ENCODE measurements at regions not wholly inside any gene's neighbourhood (a gene's known extent, or its start where the extent isn't known, plus 50 kb on each side); places are given as distances from the start of the nearest gene placed in this dataset.
"Not testable (repeated sequence)": the region's sequence is repeated elsewhere in the genome, so short reads cannot be mapped to it uniquely, and the experiment has no call there.

DNA sequence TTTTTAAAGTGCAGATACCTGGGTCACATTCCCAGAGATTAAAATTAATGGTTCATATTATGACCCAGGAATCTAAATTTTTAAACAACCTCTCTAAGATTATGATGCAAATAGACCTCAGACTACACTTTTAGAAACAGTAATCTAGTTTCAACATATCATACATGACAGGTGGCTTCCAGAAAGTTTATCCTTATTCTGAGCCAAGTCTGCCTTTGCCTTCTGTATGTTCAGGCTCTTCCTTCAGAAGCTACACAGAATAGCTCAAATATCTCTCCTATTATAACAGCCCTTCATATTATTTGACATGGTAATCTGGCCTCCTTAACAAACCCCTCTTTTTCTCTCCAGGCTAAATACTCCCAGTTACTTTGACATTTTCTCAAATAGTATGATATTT lies 101.9 kb downstream of the FZD1 start:
- no peak for DNase-seq (ENCODE audit: low spot score)
- Mint-ChIP-seq H3K4me3 (no peak overlapping the region), H3K27me3 (ENCODE audit: insufficient read depth) (no peaks in the 10 kb centered on the region), H3K4me1 (ENCODE audit: low read depth) (no peaks in the 10 kb centered on the region), H3K27ac (no peak overlapping the region), H3K9me3 (no peaks in the 10 kb centered on the region), H3K36me3 (ENCODE audit: low read depth) (no peaks in the 10 kb centered on the region)
- intact Hi-C loops (cut with micrococcal nuclease): no loop called here

DNA sequence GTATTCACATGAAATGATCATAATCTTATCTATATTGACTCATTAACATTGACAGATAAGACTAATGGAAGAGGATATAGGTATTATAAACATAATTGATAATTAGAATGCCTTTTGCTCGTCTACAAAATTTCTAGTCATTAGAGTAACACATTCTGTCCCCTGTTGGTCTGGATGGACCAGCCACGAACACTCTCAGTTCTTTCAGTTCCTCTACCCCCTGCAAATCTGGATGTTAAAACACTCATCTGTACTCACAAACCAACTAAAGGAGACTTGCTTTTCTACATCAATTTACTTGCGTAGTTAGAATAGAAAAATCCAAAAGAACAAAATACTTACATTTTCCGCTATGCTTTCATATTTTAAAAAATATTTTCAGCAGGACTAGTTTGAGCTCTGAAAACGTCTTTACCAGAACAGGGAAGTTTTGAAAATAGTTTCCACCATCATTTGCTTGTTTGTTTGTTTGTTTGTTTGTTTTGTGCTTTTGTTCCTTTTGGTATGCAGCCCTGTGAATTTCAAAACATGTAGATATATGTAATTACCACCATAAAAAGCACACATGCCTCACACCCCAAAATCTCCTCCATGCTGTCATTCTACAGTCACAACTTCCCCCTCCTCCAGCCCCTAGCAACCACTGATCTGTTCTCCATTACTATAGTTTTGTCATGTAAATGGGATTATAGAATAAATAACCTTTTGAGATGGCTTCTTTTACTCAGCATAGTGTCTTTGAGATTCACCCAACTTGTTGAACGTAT lies 103.8 kb downstream of the FZD1 start:
- intact Hi-C loops (cut with micrococcal nuclease): no loop called here
- H3K9me3 Mint-ChIP-seq: no peaks in the 10 kb centered on the region
- no peak overlapping the region for H3K27ac Mint-ChIP-seq
- no peak overlapping the region for H3K4me3 Mint-ChIP-seq
- no peaks in the 10 kb centered on the region for H3K4me1 Mint-ChIP-seq (ENCODE audit: low read depth)
- H3K27me3 Mint-ChIP-seq (ENCODE audit: insufficient read depth): no peaks in the 10 kb centered on the region
- no peaks in the 10 kb centered on the region for H3K36me3 Mint-ChIP-seq (ENCODE audit: low read depth)
- DNase-seq (ENCODE audit: low spot score): no peak

DNA sequence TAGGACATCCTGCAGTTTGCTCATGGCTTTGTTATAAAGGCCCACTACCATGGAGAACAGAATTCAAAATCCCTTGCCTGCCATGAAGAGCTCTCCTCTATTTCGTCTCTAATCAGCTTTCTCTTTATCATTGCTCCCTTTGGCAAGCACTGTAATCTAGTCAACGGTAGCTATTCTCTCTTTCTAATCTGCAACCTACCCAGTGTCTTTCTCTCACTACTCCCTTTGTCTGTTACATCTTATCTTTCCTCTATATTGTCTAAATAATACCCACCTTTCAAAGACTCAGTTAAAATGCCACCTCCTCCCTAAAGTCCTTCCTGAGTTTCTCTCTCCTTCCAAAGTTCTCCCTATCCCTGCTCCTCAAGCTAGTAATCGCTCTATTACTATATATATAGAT lies 108.1 kb downstream of the FZD1 start:
- Mint-ChIP-seq H3K36me3 (ENCODE audit: low read depth) (no peaks in the 10 kb centered on the region), H3K4me3 (no peak overlapping the region), H3K27ac (no peak overlapping the region), H3K9me3 (no peaks in the 10 kb centered on the region), H3K4me1 (ENCODE audit: low read depth) (no peaks in the 10 kb centered on the region), H3K27me3 (ENCODE audit: insufficient read depth) (no peaks in the 10 kb centered on the region)
- no peak for DNase-seq (ENCODE audit: low spot score)
- intact Hi-C loops (cut with micrococcal nuclease): no loop called here

DNA sequence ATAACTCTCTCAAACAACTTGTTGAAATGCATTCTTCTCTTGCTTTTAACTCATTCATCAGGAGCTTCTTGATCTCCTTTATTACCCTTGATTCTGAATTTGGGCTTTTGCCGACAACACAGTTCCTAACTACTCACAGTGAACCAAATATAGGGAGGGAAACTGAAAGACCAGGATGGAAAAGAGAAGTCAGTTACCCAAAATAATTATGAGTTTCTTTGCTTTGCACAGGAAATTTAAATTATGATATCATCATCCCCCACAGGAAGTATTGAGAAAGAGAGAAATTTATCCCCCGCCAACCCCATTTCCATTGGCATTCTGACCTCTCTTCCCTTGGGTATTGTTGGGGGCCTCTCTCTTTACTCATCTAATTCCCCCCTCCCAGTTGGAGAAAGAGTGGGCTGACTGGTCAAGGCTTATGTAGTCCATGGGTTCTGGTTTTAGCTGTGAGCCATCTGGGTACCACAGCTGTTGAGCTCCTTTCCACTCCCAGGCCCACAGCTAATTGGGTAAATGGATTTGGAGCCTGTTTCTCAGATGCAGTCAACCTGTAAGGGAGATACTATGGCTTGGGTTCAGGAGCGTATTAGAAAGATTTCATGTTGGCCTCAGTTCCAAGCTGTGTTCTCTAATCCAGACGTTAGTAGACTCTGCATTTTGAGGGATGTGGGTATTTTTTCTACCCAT lies 109.0 kb downstream of the FZD1 start:
- intact Hi-C loops (cut with micrococcal nuclease): no loop called here
- Mint-ChIP-seq H3K27ac (no peak overlapping the region), H3K4me1 (ENCODE audit: low read depth) (no peaks in the 10 kb centered on the region), H3K27me3 (ENCODE audit: insufficient read depth) (peaks cover 1% of the 10 kb centered on the region), H3K9me3 (no peaks in the 10 kb centered on the region), H3K36me3 (ENCODE audit: low read depth) (no peaks in the 10 kb centered on the region), H3K4me3 (no peak overlapping the region)
- no peak for DNase-seq (ENCODE audit: low spot score)

DNA sequence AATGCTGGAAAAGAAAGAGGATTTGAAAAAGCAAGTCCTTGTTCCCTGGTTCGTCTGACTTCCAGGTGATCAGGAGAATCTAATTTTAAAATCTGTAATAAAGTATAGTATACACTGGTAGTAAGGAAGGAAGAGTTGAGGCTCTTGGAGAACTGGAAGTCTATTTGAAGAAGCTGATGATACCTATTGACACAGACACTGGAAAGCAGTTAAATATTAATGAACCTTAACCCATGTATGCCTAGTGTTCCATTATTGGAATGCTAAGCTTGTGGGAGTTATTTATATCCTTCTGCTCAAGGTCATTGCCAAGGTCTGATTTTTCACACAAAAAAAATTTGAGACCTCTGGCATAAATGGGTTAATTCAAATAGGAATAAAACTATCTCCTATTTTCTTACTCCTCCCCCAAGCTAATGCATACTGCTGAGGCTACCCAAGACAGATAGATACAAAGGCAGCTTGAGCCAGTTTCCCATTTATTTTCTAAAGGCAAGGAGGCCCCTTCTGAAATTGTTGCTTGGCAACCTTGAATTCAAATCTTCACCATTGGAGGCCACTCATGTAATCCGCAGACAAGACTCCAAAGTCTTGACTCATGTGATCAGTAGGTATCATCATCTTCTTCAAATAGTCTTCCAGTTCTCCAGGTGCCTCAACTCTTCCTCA lies 110.2 kb downstream of the FZD1 start:
- intact Hi-C loops (cut with micrococcal nuclease): no loop called here
- Mint-ChIP-seq H3K4me1 (ENCODE audit: low read depth) (no peaks in the 10 kb centered on the region), H3K4me3 (no peak overlapping the region), H3K9me3 (no peaks in the 10 kb centered on the region), H3K27ac (no peak overlapping the region), H3K36me3 (ENCODE audit: low read depth) (no peaks in the 10 kb centered on the region), H3K27me3 (ENCODE audit: insufficient read depth) (peaks cover 1% of the 10 kb centered on the region)
- DNase-seq (ENCODE audit: low spot score): no peak

DNA sequence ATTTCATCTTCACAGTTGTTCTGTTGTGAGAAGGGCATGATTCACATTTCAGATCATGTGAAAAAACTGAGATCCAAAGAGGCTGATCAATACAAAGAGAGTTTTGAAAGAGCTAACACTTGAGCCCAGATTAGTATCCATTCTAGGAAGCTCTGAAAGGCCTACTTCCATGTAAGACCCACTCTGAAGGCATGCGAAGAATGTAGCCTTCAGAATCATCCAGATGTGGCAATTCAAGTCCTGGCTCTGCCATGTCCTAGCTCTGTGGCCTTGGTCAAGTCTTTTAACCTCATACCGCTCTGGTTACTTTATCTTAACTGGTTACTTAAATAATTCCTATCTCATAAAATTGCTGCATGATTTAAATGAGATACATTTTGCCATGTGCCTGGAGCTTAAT lies 111.1 kb downstream of the FZD1 start:
- no peak for DNase-seq (ENCODE audit: low spot score)
- no peaks in the 10 kb centered on the region for H3K36me3 Mint-ChIP-seq (ENCODE audit: low read depth)
- no peak overlapping the region for H3K4me3 Mint-ChIP-seq
- no peaks in the 10 kb centered on the region for H3K9me3 Mint-ChIP-seq
- H3K27me3 Mint-ChIP-seq (ENCODE audit: insufficient read depth): peaks cover 1% of the 10 kb centered on the region
- H3K4me1 Mint-ChIP-seq (ENCODE audit: low read depth): no peaks in the 10 kb centered on the region
- no peak overlapping the region for H3K27ac Mint-ChIP-seq
- intact Hi-C loops (cut with micrococcal nuclease): no loop called here

DNA sequence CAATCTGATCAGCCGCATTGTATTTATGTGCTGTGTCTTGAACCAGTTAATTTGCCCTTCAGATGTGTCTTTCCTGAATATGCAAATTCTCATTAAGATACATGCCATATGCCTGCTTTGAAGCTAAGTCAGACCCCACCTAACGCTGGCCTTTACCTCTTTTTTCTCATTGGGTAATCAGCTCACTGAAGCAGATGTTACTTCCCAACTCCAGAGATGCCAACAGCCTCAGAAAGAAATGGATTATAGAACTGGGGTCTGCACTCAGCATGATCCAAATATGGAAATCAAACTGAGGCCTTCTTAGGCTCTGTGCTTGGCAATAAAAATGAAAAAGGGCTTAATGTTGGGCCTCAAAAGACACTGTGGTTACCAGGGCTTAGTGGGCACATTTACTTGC lies 113.9 kb downstream of the FZD1 start:
- Mint-ChIP-seq H3K27me3 (ENCODE audit: insufficient read depth) (peaks cover 1% of the 10 kb centered on the region), H3K4me1 (ENCODE audit: low read depth) (no peaks in the 10 kb centered on the region), H3K27ac (no peak overlapping the region), H3K36me3 (ENCODE audit: low read depth) (no peaks in the 10 kb centered on the region), H3K4me3 (no peak overlapping the region), H3K9me3 (no peaks in the 10 kb centered on the region)
- intact Hi-C loops (cut with micrococcal nuclease): no loop called here
- no peak for DNase-seq (ENCODE audit: low spot score)

DNA sequence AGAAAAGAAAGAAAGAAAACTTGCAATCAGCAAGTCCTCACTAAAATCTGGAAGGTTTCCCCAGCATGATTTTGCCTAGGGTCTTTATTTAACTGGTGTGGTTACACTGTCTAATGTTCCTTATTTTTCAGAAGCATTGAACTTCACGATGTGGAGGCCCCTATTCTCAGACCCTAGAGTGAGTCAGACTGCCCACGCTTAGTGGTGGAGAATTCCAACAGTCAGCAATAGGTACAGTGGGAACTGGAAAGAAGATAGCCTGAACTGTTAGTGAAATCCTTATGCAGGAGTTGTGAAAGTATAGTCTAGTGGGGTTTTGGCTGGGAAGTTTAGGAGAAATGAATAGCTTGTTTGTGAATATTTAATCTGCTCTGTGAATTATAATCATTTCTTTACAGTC lies 115.0 kb downstream of the FZD1 start:
- intact Hi-C loops (cut with micrococcal nuclease): no loop called here

DNA sequence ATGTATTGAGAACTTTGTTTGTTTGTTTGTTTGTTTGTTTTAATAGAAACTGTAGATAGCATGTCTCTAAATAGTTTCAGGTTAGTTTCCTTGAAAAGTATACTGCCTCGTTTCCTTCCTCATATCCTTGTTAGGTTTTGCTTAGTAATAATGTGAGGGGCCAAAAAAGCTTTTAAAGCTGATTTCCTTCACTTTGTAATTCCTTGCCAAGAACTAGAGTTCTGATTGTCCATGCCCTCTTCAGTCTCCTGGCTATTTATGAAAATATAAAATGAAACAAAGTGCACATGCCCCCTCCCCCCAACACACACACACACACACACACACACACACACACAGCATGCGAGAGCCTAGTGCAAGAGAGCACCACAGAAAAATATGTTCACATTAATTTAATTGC lies 115.8 kb downstream of the FZD1 start:
- no peaks in the 10 kb centered on the region for H3K36me3 Mint-ChIP-seq (ENCODE audit: low read depth)
- H3K4me3 Mint-ChIP-seq: no peak overlapping the region
- no peak overlapping the region for H3K27ac Mint-ChIP-seq
- peaks cover 1% of the 10 kb centered on the region for H3K27me3 Mint-ChIP-seq (ENCODE audit: insufficient read depth)
- intact Hi-C loops (cut with micrococcal nuclease): no loop called here
- H3K9me3 Mint-ChIP-seq: no peaks in the 10 kb centered on the region
- no peaks in the 10 kb centered on the region for H3K4me1 Mint-ChIP-seq (ENCODE audit: low read depth)
- DNase-seq (ENCODE audit: low spot score): no peak

More for the DNA sequence above, 115.0 kb downstream of the FZD1 start:
- no peak overlapping the region for H3K4me3 Mint-ChIP-seq
- no peaks in the 10 kb centered on the region for H3K4me1 Mint-ChIP-seq (ENCODE audit: low read depth)
- H3K9me3 Mint-ChIP-seq: no peaks in the 10 kb centered on the region
- no peak for DNase-seq (ENCODE audit: low spot score)
- H3K36me3 Mint-ChIP-seq (ENCODE audit: low read depth): no peaks in the 10 kb centered on the region
- peaks cover 1% of the 10 kb centered on the region for H3K27me3 Mint-ChIP-seq (ENCODE audit: insufficient read depth)
- no peak overlapping the region for H3K27ac Mint-ChIP-seq

DNA sequence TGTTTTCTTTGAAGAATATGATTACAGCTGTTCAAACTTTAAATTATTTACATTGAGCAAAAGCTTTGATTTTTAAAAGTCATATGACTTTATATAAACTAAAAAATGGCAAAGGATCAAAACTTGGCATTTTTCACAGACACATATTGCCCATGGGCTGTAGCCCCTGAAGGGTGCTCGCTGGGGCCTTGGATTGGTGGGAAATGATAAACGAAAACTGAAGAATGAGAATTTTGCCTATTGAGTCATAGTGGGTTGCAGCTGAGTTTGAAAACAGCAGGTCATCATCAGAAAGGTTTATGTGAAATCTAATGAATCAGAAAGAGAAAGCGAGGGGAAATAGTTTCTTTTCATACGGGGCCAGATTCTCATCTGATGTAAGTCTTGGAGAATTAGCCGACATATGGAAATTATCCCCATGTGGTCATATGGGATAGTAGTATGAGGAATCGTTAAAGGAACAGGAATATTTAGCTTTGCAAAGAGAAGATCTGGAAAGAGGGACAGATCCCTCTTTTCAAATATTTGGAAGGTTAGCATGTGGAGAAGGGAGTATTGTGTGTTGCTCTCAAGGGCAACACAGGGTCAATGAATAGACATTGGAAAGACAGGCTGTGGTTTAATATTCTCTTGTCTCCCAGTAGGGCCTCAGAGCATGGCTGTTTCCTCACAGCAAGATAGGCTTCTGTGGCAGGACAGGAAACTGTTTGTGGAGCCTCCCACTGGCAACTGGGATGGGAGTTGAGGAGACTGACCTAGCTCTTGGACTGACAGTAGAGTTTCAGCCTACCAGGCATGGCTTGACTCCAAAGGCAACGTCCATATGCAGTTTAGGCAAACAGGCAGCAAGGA lies 119.0 kb downstream of the FZD1 start:
- Mint-ChIP-seq H3K9me3 (no peaks in the 10 kb centered on the region), H3K27ac (no peak overlapping the region), H3K36me3 (ENCODE audit: low read depth) (no peaks in the 10 kb centered on the region), H3K4me1 (ENCODE audit: low read depth) (no peaks in the 10 kb centered on the region), H3K27me3 (ENCODE audit: insufficient read depth) (no peaks in the 10 kb centered on the region), H3K4me3 (no peak overlapping the region)
- intact Hi-C loops (cut with micrococcal nuclease): no loop called here
- DNase-seq (ENCODE audit: low spot score): no peak

DNA sequence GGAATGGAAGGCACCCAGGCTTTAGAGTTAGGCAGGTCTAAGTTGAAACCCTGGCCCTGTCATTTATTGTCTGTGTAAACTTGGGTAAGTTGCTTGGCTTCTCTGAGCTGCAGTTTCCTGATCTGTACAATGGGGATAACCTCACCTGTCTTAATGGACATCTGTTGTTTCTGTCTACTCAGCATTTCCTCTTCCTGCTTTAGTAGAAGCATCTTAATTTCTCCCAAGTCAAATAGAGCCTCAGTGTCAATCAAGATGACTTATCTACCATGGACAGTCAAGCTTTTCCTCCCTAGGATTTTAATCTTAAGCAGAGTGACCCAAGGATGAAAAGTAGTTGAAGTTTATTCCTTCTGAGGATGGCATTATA lies 119.7 kb downstream of the FZD1 start:
- Mint-ChIP-seq H3K4me1 (ENCODE audit: low read depth) (no peaks in the 10 kb centered on the region), H3K9me3 (no peaks in the 10 kb centered on the region)
- intact Hi-C loops (cut with micrococcal nuclease): no loop called here

DNA sequence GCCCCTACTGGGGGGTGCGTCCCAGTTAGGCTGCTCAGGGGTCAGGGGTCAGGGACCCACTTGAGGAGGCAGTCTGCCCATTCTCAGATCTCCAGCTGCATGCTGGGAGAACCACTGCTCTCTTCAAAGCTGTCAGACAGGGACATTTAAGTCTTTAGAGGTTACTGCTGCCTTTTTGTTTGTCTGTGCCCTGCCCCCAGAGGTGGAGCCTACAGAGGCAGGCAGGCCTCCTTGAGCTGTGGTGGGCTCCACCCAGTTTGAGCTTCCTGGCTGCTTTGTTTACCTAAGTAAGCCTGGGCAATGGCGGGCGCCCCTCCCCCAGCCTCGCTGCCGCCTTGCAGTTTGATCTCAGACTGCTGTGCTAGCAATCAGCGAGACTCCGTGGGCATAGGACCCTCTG lies 130.5 kb downstream of the FZD1 start:
- H3K4me1 Mint-ChIP-seq (ENCODE audit: low read depth); H3K4me3 Mint-ChIP-seq; H3K27me3 Mint-ChIP-seq (ENCODE audit: insufficient read depth); H3K36me3 Mint-ChIP-seq (ENCODE audit: low read depth); H3K27ac Mint-ChIP-seq; DNase-seq (ENCODE audit: low spot score); intact Hi-C loops (cut with micrococcal nuclease); H3K9me3 Mint-ChIP-seq: not testable (repeated sequence)

More for the DNA sequence above, 119.7 kb downstream of the FZD1 start:
- DNase-seq (ENCODE audit: low spot score): no peak
- no peaks in the 10 kb centered on the region for H3K27me3 Mint-ChIP-seq (ENCODE audit: insufficient read depth)
- H3K27ac Mint-ChIP-seq: no peak overlapping the region
- no peaks in the 10 kb centered on the region for H3K36me3 Mint-ChIP-seq (ENCODE audit: low read depth)
- no peak overlapping the region for H3K4me3 Mint-ChIP-seq

DNA sequence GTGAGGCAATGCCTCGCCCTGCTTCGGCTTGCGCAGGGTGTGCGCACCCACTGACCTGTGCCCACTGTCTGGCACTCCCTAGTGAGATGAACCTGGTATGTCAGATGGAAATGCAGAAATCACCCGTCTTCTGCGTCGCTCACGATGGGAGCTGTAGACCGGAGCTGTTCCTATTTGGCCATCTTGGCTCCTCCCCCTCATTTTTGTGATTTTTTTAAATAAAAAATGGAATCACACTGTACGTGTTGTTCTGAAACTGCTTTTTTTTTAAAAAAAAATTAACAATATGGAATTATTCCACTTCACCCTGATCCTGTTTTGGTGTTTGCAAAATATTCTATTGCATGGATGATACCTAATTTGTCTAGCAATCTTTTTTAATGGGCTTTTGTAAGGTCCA lies 131.1 kb downstream of the FZD1 start:
- H3K4me3 Mint-ChIP-seq; H3K36me3 Mint-ChIP-seq (ENCODE audit: low read depth); H3K4me1 Mint-ChIP-seq (ENCODE audit: low read depth); H3K27ac Mint-ChIP-seq; DNase-seq (ENCODE audit: low spot score); H3K27me3 Mint-ChIP-seq (ENCODE audit: insufficient read depth); intact Hi-C loops (cut with micrococcal nuclease); H3K9me3 Mint-ChIP-seq: not testable (repeated sequence)
